Left hindlimb (tissue), 1 donor: ENCODE measurements at regions not wholly inside any gene's neighbourhood (a gene's known extent, or its start where the extent isn't known, plus 50 kb on each side); places are given as distances from the start of the nearest gene placed in this dataset.
A peak's percentile ranks its signal among the peaks of the same experiment; 100 is the strongest.

Source experiments
- DNase-seq: peaks from one replicate; pipeline ENCODE4 v3.0.0-alpha.2; 2018

GRCh38 chr10:47107007-47107747 lies 192.8 kb upstream of the GDF10 start:
- DNase-seq: no peak

GRCh38 chr10:47109906-47110305 lies 190.1 kb upstream of the GDF10 start:
- DNase-seq: no peak

- no peak for DNase-seq
These were observed 188.6 kb upstream of the GDF10 start for GRCh38 chr10:47111329-47111862.

- DNase-seq: no peak
These were observed 187.4 kb upstream of the GDF10 start for GRCh38 chr10:47112612-47113011.

GRCh38 chr10:47113907-47114500 lies 186.0 kb upstream of the GDF10 start:
- no peak for DNase-seq

- no peak for DNase-seq
These were observed 185.3 kb upstream of the GDF10 start for GRCh38 chr10:47114680-47115186.

- no peak for DNase-seq
These were observed 184.7 kb upstream of the GDF10 start for GRCh38 chr10:47115322-47115721.

- DNase-seq: no peak
These were observed 183.6 kb upstream of the GDF10 start for GRCh38 chr10:47116445-47116844.

GRCh38 chr10:47118326-47118725 lies 181.7 kb upstream of the GDF10 start:
- DNase-seq: no peak

GRCh38 chr10:47121336-47121735 lies 178.7 kb upstream of the GDF10 start:
- no peak for DNase-seq

- no peak for DNase-seq
These were observed 176.2 kb upstream of the GDF10 start for GRCh38 chr10:47123716-47124288.

GRCh38 chr10:47127188-47127785 lies 172.7 kb upstream of the GDF10 start:
- DNase-seq: no peak

GRCh38 chr10:47130491-47130890 lies 169.5 kb upstream of the GDF10 start:
- DNase-seq: no peak

- no peak for DNase-seq
These were observed 166.0 kb upstream of the GDF10 start for GRCh38 chr10:47133871-47134570.

GRCh38 chr10:47136866-47137265 lies 163.1 kb upstream of the GDF10 start:
- peak; percentile 56 for DNase-seq

- DNase-seq: no peak
These were observed 162.6 kb upstream of the GDF10 start for GRCh38 chr10:47137311-47137851.

GRCh38 chr10:47139121-47139520 lies 160.9 kb upstream of the GDF10 start:
- DNase-seq: no peak

GRCh38 chr10:47140761-47141348 lies 159.1 kb upstream of the GDF10 start:
- DNase-seq: no peak

- DNase-seq: no peak
These were observed 158.6 kb upstream of the GDF10 start for GRCh38 chr10:47141349-47141748.

- no peak for DNase-seq
These were observed 156.9 kb upstream of the GDF10 start for GRCh38 chr10:47143072-47143471.

GRCh38 chr10:47143473-47143872 lies 156.5 kb upstream of the GDF10 start:
- no peak for DNase-seq

- no peak for DNase-seq
These were observed 155.5 kb upstream of the GDF10 start for GRCh38 chr10:47144525-47144924.
